ENCODE measurements at regions not wholly inside any gene's neighbourhood (a gene's known extent, or its start where the extent isn't known, plus 50 kb on each side); places are given as distances from the start of the nearest gene placed in this dataset.

DNA sequence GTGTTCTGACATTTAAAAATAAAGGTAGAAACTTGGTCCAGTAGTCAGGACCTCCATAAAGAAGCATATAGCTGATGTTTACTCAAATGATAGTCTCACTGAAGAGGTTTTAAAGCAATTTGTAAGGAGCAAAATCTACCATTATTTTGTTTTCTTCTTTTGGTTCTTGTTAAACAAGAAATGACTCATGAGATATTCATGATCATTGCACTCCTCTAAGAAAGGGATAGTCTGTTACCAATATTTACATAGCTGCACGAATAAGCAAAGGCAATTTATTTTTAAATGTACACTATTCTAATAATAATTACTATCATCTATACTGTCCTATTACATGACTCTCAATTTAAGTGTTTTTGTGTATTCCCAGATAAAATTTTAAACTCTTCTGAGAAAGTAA is 397.9 kb downstream of the FAM47B start:
- TF ChIP-seq, protein P1, sequence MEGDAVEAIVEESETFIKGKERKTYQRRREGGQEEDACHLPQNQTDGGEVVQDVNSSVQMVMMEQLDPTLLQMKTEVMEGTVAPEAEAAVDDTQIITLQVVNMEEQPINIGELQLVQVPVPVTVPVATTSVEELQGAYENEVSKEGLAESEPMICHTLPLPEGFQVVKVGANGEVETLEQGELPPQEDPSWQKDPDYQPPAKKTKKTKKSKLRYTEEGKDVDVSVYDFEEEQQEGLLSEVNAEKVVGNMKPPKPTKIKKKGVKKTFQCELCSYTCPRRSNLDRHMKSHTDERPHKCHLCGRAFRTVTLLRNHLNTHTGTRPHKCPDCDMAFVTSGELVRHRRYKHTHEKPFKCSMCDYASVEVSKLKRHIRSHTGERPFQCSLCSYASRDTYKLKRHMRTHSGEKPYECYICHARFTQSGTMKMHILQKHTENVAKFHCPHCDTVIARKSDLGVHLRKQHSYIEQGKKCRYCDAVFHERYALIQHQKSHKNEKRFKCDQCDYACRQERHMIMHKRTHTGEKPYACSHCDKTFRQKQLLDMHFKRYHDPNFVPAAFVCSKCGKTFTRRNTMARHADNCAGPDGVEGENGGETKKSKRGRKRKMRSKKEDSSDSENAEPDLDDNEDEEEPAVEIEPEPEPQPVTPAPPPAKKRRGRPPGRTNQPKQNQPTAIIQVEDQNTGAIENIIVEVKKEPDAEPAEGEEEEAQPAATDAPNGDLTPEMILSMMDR (conservative IDR thresholded peaks at IDR 0.05 in 1 of 2, IDR thresholded peaks at IDR 0.05 in 1 of 2; ENCODE audit: low read depth in 1 of 2, low read length in 2 of 2), result no peak
- no peak for TF ChIP-seq EZH2 (IDR thresholded peaks at IDR 0.05; ENCODE audit: low read length, missing control alignments)
